Trophoblast cell (in vitro differentiated cells and primary cell): ENCODE measurements at regions not wholly inside any gene's neighbourhood (a gene's known extent, or its start where the extent isn't known, plus 50 kb on each side); places are given as distances from the start of the nearest gene placed in this dataset.
"Not testable (repeated sequence)": the region's sequence is repeated elsewhere in the genome, so short reads cannot be mapped to it uniquely, and the experiment has no call there.

Experiments
- DNase-seq, 2 donors: peaks; one replicate each; pipeline ENCODE4 v3.0.0-alpha.2; 2016
- H2AFZ ChIP-seq: 2 replicates; pipeline ENCODE4 v1.6.1; 2013; ENCODE audit warnings: low read length, moderate library complexity, mild to moderate bottlenecking; ENCODE audit not compliant: insufficient read depth, poor library complexity
- H2AK5ac ChIP-seq: 2 replicates; pipeline ENCODE4 v1.6.1; 2013; ENCODE audit warnings: mild to moderate bottlenecking, low read length
- H2BK120ac ChIP-seq: 2 replicates; pipeline ENCODE4 v1.6.1; 2013; ENCODE audit warnings: low read length, mild to moderate bottlenecking, moderate library complexity; ENCODE audit not compliant: insufficient read depth, poor library complexity
- H2BK12ac ChIP-seq: 2 replicates; pipeline ENCODE4 v1.6.1; 2013; ENCODE audit warnings: mild to moderate bottlenecking, low read length, moderate library complexity
- H2BK5ac ChIP-seq: 2 replicates; pipeline ENCODE4 v1.6.1; 2013; ENCODE audit warnings: low read length, low read depth, moderate library complexity, mild to moderate bottlenecking; ENCODE audit not compliant: poor library complexity
- H3K14ac ChIP-seq: 2 replicates; pipeline ENCODE4 v1.6.1; 2013; ENCODE audit warnings: mild to moderate bottlenecking, low read length
- H3K18ac ChIP-seq: 2 replicates; pipeline ENCODE4 v1.6.1; 2013; ENCODE audit warnings: mild to moderate bottlenecking, low read length
- H3K23ac ChIP-seq: 2 replicates; pipeline ENCODE4 v1.6.1; 2013; ENCODE audit warnings: low read length
- H3K27ac ChIP-seq: 2 replicates; pipeline ENCODE4 v1.5.1; 2013; ENCODE audit warnings: low read depth, mild to moderate bottlenecking, inconsistent platforms, low read length, moderate library complexity
- H3K27me3 ChIP-seq: 2 replicates; pipeline ENCODE4 v1.6.1; 2013; ENCODE audit warnings: inconsistent platforms, mild to moderate bottlenecking, low read length, moderate library complexity; ENCODE audit not compliant: insufficient read depth
- H3K36me3 ChIP-seq, 2 experiments: 1 replicate in 1 of 2; 2 replicates in 1 of 2; pipeline ENCODE4 v1.6.1; 2013; ENCODE audit warnings: low read length in 2 of 2, mild to moderate bottlenecking in 2 of 2, moderate library complexity in 1 of 2; ENCODE audit not compliant: insufficient read depth in 2 of 2, control insufficient read depth in 1 of 2
- H3K4ac ChIP-seq: 2 replicates; pipeline ENCODE4 v1.6.1; 2013; ENCODE audit warnings: low read depth, mild to moderate bottlenecking, low read length, moderate library complexity
- H3K4me1 ChIP-seq, 2 experiments: 1 replicate in 1 of 2; 2 replicates in 1 of 2; pipeline ENCODE4 v1.6.1; 2013; ENCODE audit warnings: low read length in 2 of 2, mild to moderate bottlenecking in 2 of 2, moderate library complexity in 1 of 2; ENCODE audit not compliant: insufficient read depth in 2 of 2, control insufficient read depth in 1 of 2
- H3K4me2 ChIP-seq: 2 replicates; pipeline ENCODE4 v1.6.1; 2013; ENCODE audit warnings: inconsistent platforms, mild to moderate bottlenecking, low read length, moderate library complexity
- H3K4me3 ChIP-seq: 2 replicates; pipeline ENCODE4 v1.5.1; 2013; ENCODE audit warnings: mild to moderate bottlenecking, low read depth, low read length, inconsistent platforms
- H3K79me1 ChIP-seq: one replicate; pipeline ENCODE4 v1.6.1; 2013; ENCODE audit warnings: low read length
- H3K79me2 ChIP-seq: 2 replicates; pipeline ENCODE4 v1.6.1; 2013; ENCODE audit warnings: low read length, mild to moderate bottlenecking; ENCODE audit not compliant: control insufficient read depth, insufficient read depth, poor library complexity
- H3K9ac ChIP-seq: 2 replicates; pipeline ENCODE4 v1.6.1; 2013; ENCODE audit warnings: mild to moderate bottlenecking, low read length
- H3K9me3 ChIP-seq: 2 replicates; pipeline ENCODE4 v1.6.1; 2013; ENCODE audit warnings: low read depth, mild to moderate bottlenecking, control low read depth, inconsistent platforms, low read length; ENCODE audit not compliant: insufficient read depth
- H4K12ac ChIP-seq: 2 replicates; pipeline ENCODE4 v1.6.1; 2013; ENCODE audit warnings: low read depth, mild to moderate bottlenecking, low read length, moderate library complexity
- H4K8ac ChIP-seq: 2 replicates; pipeline ENCODE4 v1.6.1; 2013; ENCODE audit warnings: low read depth, mild to moderate bottlenecking, low read length, moderate library complexity
- H4K91ac ChIP-seq: one replicate; pipeline ENCODE4 v1.6.1; 2013; ENCODE audit warnings: low read depth, mild to moderate bottlenecking, low read length, moderate library complexity
- WGBS: extraction: QIAGEN DNeasy Blood & Tissue Kit; methylation state at CpG from one replicate; pipeline ENCODE4 v1.1.7; 2013; ENCODE audit warnings: missing lambda C conversion rate; ENCODE audit not compliant: insufficient read length, insufficient coverage; ENCODE audit errors: extremely low coverage; 5-methylcytosine and 5-hydroxymethylcytosine counted together

DNA sequence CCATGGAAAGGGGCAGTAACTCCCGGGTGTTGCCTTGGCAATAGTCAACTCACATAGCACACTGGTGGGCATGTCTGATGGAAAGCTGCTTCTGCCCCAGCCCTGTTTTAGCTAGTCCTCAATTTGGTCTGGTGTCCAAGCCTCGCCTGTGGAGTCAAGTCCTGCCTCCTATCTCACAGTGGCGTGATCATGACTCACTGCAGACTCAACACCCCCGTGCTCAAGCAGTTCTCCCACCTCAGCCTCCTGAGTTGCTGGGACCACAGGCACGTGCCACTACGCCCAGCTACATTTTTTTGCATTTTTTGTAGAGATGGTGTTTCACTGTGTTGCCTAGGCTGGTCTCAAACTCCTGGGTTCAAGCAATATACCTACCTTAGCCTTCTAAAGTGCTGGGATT is 218.9 kb upstream of the FRG2C start:
- H4K91ac ChIP-seq, H2BK120ac ChIP-seq, H2AK5ac ChIP-seq, H2BK5ac ChIP-seq, H3K4me2 ChIP-seq, H2AFZ ChIP-seq, H3K27ac ChIP-seq, H4K8ac ChIP-seq, H3K27me3 ChIP-seq, H3K4me3 ChIP-seq, H4K12ac ChIP-seq, H3K4ac ChIP-seq, H3K4me1 ChIP-seq, H2BK12ac ChIP-seq, H3K79me1 ChIP-seq, H3K9me3 ChIP-seq, H3K36me3 ChIP-seq, H3K18ac ChIP-seq, H3K23ac ChIP-seq, H3K9ac ChIP-seq, H3K14ac ChIP-seq, H3K79me2 ChIP-seq, DNase-seq: not testable (repeated sequence)
- no CpG with 5 or more reads among the region's 6 CpGs for WGBS

DNA sequence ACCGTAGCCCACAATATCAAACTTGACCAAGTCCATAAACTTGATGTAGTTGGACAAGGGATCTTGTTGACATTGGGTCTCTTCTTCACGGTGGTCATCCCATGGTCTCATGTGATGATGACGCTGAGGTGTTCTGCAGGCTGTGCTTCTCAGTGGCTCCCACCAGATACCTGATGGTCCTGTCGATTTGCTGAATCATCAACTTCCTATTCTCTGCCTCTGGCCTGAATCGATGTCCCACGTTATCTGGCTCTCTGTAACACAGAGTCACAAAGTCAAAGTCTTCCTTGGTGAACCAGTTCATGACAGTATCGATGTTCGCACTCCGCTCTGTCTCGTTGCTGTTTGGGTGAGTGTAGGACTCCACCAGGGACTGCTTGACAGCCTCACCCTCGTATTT is 217.2 kb upstream of the FRG2C start:
- WGBS, result no CpG with 5 or more reads among the region's 11 CpGs
- H2AFZ ChIP-seq, H4K91ac ChIP-seq, H3K79me1 ChIP-seq, H3K79me2 ChIP-seq, H2AK5ac ChIP-seq, H3K4me2 ChIP-seq, H4K12ac ChIP-seq, H3K4me3 ChIP-seq, H3K9me3 ChIP-seq, H2BK12ac ChIP-seq, H3K4me1 ChIP-seq, H2BK5ac ChIP-seq, H3K14ac ChIP-seq, H2BK120ac ChIP-seq, DNase-seq, H3K23ac ChIP-seq, H3K18ac ChIP-seq, H3K27me3 ChIP-seq, H3K4ac ChIP-seq, H3K9ac ChIP-seq, H4K8ac ChIP-seq, H3K27ac ChIP-seq, H3K36me3 ChIP-seq: not testable (repeated sequence)

DNA sequence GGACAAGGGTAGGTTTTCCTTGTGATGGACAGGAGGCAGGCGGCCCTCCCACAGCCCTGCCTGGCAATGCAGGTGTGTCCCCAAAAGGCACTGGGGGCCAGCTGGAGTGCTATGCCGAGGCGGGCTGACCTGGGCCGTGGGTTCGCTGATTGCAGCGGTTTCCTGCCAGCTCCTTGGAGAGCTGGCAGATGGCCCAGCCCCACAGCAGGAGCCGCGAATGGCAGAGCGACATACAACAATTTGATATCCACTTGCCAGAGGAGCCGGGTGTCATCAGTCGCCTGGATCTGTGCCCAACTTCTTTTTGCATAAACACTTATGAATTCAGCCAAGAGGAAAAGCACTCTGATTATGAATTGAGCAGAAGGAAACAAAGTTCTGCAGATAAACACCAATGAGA is 210.8 kb upstream of the FRG2C start:
- H2AFZ ChIP-seq, H3K27me3 ChIP-seq, H4K8ac ChIP-seq, H3K79me2 ChIP-seq, H3K79me1 ChIP-seq, H2BK120ac ChIP-seq, H3K4me2 ChIP-seq, H3K27ac ChIP-seq, H3K4me1 ChIP-seq, H4K91ac ChIP-seq, H3K9ac ChIP-seq, H3K4me3 ChIP-seq, H2BK5ac ChIP-seq, H4K12ac ChIP-seq, H3K23ac ChIP-seq, H2BK12ac ChIP-seq, H3K36me3 ChIP-seq, H3K4ac ChIP-seq, H3K18ac ChIP-seq, DNase-seq, H3K9me3 ChIP-seq, H2AK5ac ChIP-seq, H3K14ac ChIP-seq: not testable (repeated sequence)
- no CpG with 5 or more reads among the region's 11 CpGs for WGBS

DNA sequence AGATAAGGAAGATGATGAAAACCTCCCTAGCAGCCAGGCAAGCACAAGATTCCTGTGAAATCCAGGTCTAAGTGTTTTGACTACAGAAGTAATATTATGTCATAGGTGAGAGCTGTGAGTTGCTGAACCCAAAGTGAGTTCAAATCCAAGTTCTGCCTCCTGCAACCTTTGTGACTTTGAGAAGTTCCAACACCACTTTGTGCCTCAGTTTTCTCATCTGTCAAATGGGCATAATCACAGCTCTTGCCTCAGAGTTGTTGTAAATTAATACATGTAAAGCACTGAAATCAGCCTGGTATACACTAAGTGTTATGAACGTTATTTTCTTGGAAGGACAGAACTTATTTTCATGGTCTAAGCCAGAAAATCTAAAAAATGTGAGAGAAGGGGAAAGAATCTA is 210.3 kb upstream of the FRG2C start:
- H3K4me2 ChIP-seq, H2AK5ac ChIP-seq, H3K9ac ChIP-seq, H3K4me3 ChIP-seq, H3K23ac ChIP-seq, H4K8ac ChIP-seq, H2AFZ ChIP-seq, H4K12ac ChIP-seq, H3K9me3 ChIP-seq, H2BK5ac ChIP-seq, H3K27me3 ChIP-seq, H3K4me1 ChIP-seq, H2BK12ac ChIP-seq, H2BK120ac ChIP-seq, H4K91ac ChIP-seq, H3K4ac ChIP-seq, H3K18ac ChIP-seq, H3K14ac ChIP-seq, H3K27ac ChIP-seq, DNase-seq, H3K36me3 ChIP-seq, H3K79me1 ChIP-seq, H3K79me2 ChIP-seq: not testable (repeated sequence)
- WGBS, result no CpG with 5 or more reads among the region's 1 CpG

DNA sequence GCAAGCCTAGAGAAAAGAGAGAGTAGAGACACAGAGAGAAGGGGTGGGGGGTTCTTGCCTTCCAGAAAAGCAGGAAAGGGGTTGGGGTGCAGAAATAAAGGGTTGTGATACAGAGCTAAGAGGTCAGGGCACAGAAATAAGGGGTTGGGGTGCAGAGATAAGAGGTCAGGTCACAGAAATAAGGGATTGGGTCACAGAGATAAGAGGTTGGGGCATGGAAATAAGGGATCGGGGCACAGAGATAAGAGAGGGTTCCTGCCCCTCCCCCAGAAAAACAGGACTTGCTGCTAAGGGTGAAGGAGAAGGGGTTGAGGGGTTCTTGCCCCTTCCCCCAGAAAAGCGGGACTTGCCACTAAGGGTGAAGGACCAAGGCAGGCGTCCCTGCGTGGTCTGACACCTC is 189.6 kb upstream of the FRG2C start:
- not testable (repeated sequence) for H3K4me1 ChIP-seq, H3K23ac ChIP-seq, H3K4me2 ChIP-seq, H3K79me1 ChIP-seq, H3K36me3 ChIP-seq, H3K79me2 ChIP-seq, H4K91ac ChIP-seq, DNase-seq, H3K4me3 ChIP-seq, H3K14ac ChIP-seq, H2AK5ac ChIP-seq, H2BK120ac ChIP-seq, H3K9me3 ChIP-seq, H3K27me3 ChIP-seq, H2BK5ac ChIP-seq, H2BK12ac ChIP-seq, H3K4ac ChIP-seq, H3K9ac ChIP-seq, H4K12ac ChIP-seq, H3K18ac ChIP-seq, H3K27ac ChIP-seq, H2AFZ ChIP-seq, H4K8ac ChIP-seq
- WGBS, result no CpG with 5 or more reads among the region's 4 CpGs
